SK-N-MC (cell line): ENCODE measurements at regions not wholly inside any gene's neighbourhood (a gene's known extent, or its start where the extent isn't known, plus 50 kb on each side); places are given as distances from the start of the nearest gene placed in this dataset.

Source experiments
- DNase-seq: peaks from one replicate; pipeline ENCODE4 v3.0.0-alpha.2; 2011; ENCODE audit warnings: low read depth, low spot score
- H3K27ac ChIP-seq: fragments of 200-600 bp; sonication (generic); 2 replicates; pipeline ENCODE4 v1.5.1; 2016; ENCODE audit warnings: mixed run types
- H3K36me3 ChIP-seq: fragments of 200-600 bp; sonication (generic); 2 replicates; pipeline ENCODE4 v1.6.1; 2017; ENCODE audit warnings: antibody characterized with exemption, low read length, mixed read lengths; ENCODE audit not compliant: insufficient read depth
- H3K4me3 ChIP-seq: fragments of 200-600 bp; sonication (generic); 2 replicates; pipeline ENCODE4 v1.5.1; 2016
- H3K9ac ChIP-seq: fragments of 200-600 bp; sonication (generic); 2 replicates; pipeline ENCODE4 v1.8.0; 2017; ENCODE audit warnings: mixed run types, mixed read lengths; ENCODE audit not compliant: insufficient read length
- H3K9me3 ChIP-seq: fragments of 200-600 bp; sonication (generic); 2 replicates; pipeline ENCODE4 v1.6.1; 2017; ENCODE audit warnings: low read depth, mild to moderate bottlenecking, antibody characterized with exemption, low read length, moderate library complexity, mixed read lengths
- EZH2 ChIP-seq: fragments of 200-600 bp; sonication (generic); IDR thresholded peaks from one replicate; pipeline ENCODE4 v1.6.1; 2017; ENCODE audit warnings: antibody characterized with exemption
- FOXP2 ChIP-seq: optimal IDR thresholded peaks from 2 replicates; pipeline ENCODE3; 2011; ENCODE audit warnings: mild to moderate bottlenecking, moderate library complexity; ENCODE audit not compliant: insufficient read depth; ENCODE audit errors: extremely low read length, control extremely low read depth
- POLR2AphosphoS5 ChIP-seq: IDR thresholded peaks from 2 replicates; pipeline ENCODE4 v1.6.1; 2012; ENCODE audit warnings: mild to moderate bottlenecking, low read depth, low read length, borderline replicate concordance

GRCh38 chr2:222993920-222994650, 57.9 kb upstream of the KCNE4 start:
- TF ChIP-seq POLR2AphosphoS5 (no peak), EZH2 (no peak), FOXP2 (no peak)
- peak overlapping the region; percentile 54 for H3K9ac ChIP-seq
- peaks cover 8% of the 10 kb centered on the region for H3K9me3 ChIP-seq
- no peak overlapping the region for H3K4me3 ChIP-seq
- no peaks in the 10 kb centered on the region; the same call in 1 of the 2 replicates for H3K36me3 ChIP-seq
- peak overlapping the region; percentile 94 for H3K27ac ChIP-seq
- peak; percentile 66 for DNase-seq

GRCh38 chr2:222998459-222998858, 53.5 kb upstream of the KCNE4 start:
- TF ChIP-seq EZH2, result no peak
- TF ChIP-seq FOXP2, result no peak
- no peak for TF ChIP-seq POLR2AphosphoS5
- Histone ChIP-seq H3K9me3 (peaks cover 8% of the 10 kb centered on the region), H3K27ac (no peak overlapping the region), H3K36me3 (no peaks in the 10 kb centered on the region; the same call in 1 of the 2 replicates), H3K9ac (no peak overlapping the region), H3K4me3 (no peak overlapping the region)
- no peak for DNase-seq

GRCh38 chr2:223000872-223001796, 50.9 kb upstream of the KCNE4 start:
- H3K4me3 ChIP-seq, result no peak overlapping the region
- H3K9ac ChIP-seq, result no peak overlapping the region
- no peak for DNase-seq
- H3K27ac ChIP-seq, result no peak overlapping the region
- peaks cover 8% of the 10 kb centered on the region for H3K9me3 ChIP-seq
- H3K36me3 ChIP-seq, result no peaks in the 10 kb centered on the region; the same call in 1 of the 2 replicates
- TF ChIP-seq POLR2AphosphoS5 (no peak), FOXP2 (no peak), EZH2 (no peak)

- H3K4me3 ChIP-seq, result no peak overlapping the region
- TF ChIP-seq FOXP2 (no peak), EZH2 (no peak), POLR2AphosphoS5 (no peak)
- H3K9ac ChIP-seq, result no peak overlapping the region
- H3K27ac ChIP-seq, result no peak overlapping the region
- H3K36me3 ChIP-seq, result no peaks in the 10 kb centered on the region; the same call in 1 of the 2 replicates
- H3K9me3 ChIP-seq, result peaks cover 8% of the 10 kb centered on the region
- DNase-seq, result no peak
Measured at GRCh38 chr2:223001797-223002175, 50.2 kb upstream of the KCNE4 start.
